HEK293 (cell line): ENCODE measurements at regions not wholly inside any gene's neighbourhood (a gene's known extent, or its start where the extent isn't known, plus 50 kb on each side); places are given as distances from the start of the nearest gene placed in this dataset.

Experiments
- CTCF ChIA-PET: fragments of 350-600 bp; formaldehyde crosslinking; extraction: SDS; loops from one replicate; lab custom pipeline; 2021; ENCODE audit warnings: antibody characterized with exemption; lab: Yijun Ruan, JAX
- POLR2A ChIA-PET: fragments of 300-600 bp; formaldehyde crosslinking; extraction: SDS; loops from one replicate; lab custom pipeline; 2020; ENCODE audit warnings: antibody characterized with exemption, inconsistent platforms; lab: Yijun Ruan, JAX
- H3K27ac ChIP-seq: fragments of 200-500 bp; sonication (Bioruptor generic); 2 replicates; pipeline ENCODE4 v1.5.1; 2014; ENCODE audit warnings: low read depth, low read length, control low read depth, inconsistent platforms; ENCODE audit errors: extremely low read depth
- H3K36me3 ChIP-seq, 2 experiments: fragments of 200-500 bp in 1 of 2; sonication (Bioruptor generic) in 1 of 2; 1 replicate in 1 of 2; 2 replicates in 1 of 2; pipeline ENCODE4 v1.5.1; 2014 to 2017; ENCODE audit warnings: inconsistent platforms in 2 of 2, low read length in 2 of 2; ENCODE audit not compliant: control insufficient read depth in 2 of 2, insufficient read depth in 1 of 2
- H3K4me1 ChIP-seq: fragments of 200-500 bp; sonication (Bioruptor generic); 2 replicates; pipeline ENCODE4 v1.5.1; 2014; ENCODE audit warnings: mild to moderate bottlenecking, low read length, inconsistent platforms; ENCODE audit not compliant: control insufficient read depth, insufficient read depth
- H3K4me3 ChIP-seq: 2 replicates; pipeline ENCODE4 v1.5.1; 2011; ENCODE audit warnings: low read depth, mild to moderate bottlenecking, control low read depth, low read length, moderate library complexity
- H3K9me3 ChIP-seq: fragments of 200-500 bp; sonication (Bioruptor generic); 2 replicates; pipeline ENCODE4 v1.5.1; 2014; ENCODE audit warnings: low read depth, low read length, inconsistent platforms; ENCODE audit not compliant: control insufficient read depth, insufficient read depth
- GFI1B ChIP-seq: fragments of 450-650 bp; formaldehyde crosslinking; IDR thresholded peaks from 2 replicates; pipeline ENCODE4 v1.5.1; 2016; ENCODE audit warnings: missing biosample characterization, missing genetic modification characterization
- HIC1 ChIP-seq: fragments of 450-650 bp; formaldehyde crosslinking; IDR thresholded peaks from 2 replicates; pipeline ENCODE4 v1.5.1; 2016; ENCODE audit warnings: missing biosample characterization, missing genetic modification characterization
- KLF7 ChIP-seq: fragments of 450-650 bp; formaldehyde crosslinking; IDR thresholded peaks from 2 replicates; pipeline ENCODE4 v1.5.1; 2016; ENCODE audit warnings: missing biosample characterization, missing genetic modification characterization, borderline replicate concordance
- KLF8 ChIP-seq: fragments of 450-650 bp; formaldehyde crosslinking; IDR thresholded peaks from 2 replicates; pipeline ENCODE4 v1.5.1; 2016; ENCODE audit warnings: missing biosample characterization, missing genetic modification characterization
- MEIS1 ChIP-seq: sonication (generic); formaldehyde crosslinking; IDR thresholded peaks from 2 replicates; pipeline ENCODE4 v1.8.1; 2022; ENCODE audit warnings: missing genetic modification reagents, mild to moderate bottlenecking, borderline replicate concordance
- RBAK ChIP-seq: fragments of 450-650 bp; formaldehyde crosslinking; IDR thresholded peaks from 2 replicates; pipeline ENCODE4 v1.5.1; 2016; ENCODE audit warnings: missing biosample characterization, missing genetic modification characterization
- SETDB1 ChIP-seq: IDR thresholded peaks from one replicate; pipeline ENCODE4 v1.6.1; 2017; ENCODE audit warnings: mild to moderate bottlenecking, low read length, moderate library complexity, mixed read lengths; ENCODE audit not compliant: insufficient read length
- TRIM28 ChIP-seq: IDR thresholded peaks from 2 replicates; pipeline ENCODE4 v1.6.1; 2011; ENCODE audit warnings: low read length, control low read depth, borderline replicate concordance
- ZEB2 ChIP-seq: fragments of 450-650 bp; formaldehyde crosslinking; IDR thresholded peaks from 2 replicates; pipeline ENCODE4 v1.5.1; 2016; ENCODE audit warnings: missing biosample characterization, missing genetic modification characterization
- ZFP3 ChIP-seq: fragments of 450-650 bp; formaldehyde crosslinking; IDR thresholded peaks from 2 replicates; pipeline ENCODE4 v1.5.1; 2016; ENCODE audit warnings: low read depth, missing biosample characterization, missing genetic modification characterization
- ZNF112 ChIP-seq: fragments of 450-650 bp; formaldehyde crosslinking; IDR thresholded peaks from 2 replicates; pipeline ENCODE4 v1.5.0; 2017; ENCODE audit warnings: missing biosample characterization, missing genetic modification characterization
- ZNF121 ChIP-seq: fragments of 450-650 bp; formaldehyde crosslinking; IDR thresholded peaks from 2 replicates; pipeline ENCODE4 v1.5.1; 2016; ENCODE audit warnings: missing biosample characterization, missing genetic modification characterization
- ZNF16 ChIP-seq: fragments of 450-650 bp; formaldehyde crosslinking; IDR thresholded peaks from 2 replicates; pipeline ENCODE4 v1.5.1; 2016; ENCODE audit warnings: low read depth, missing biosample characterization, missing genetic modification characterization
- ZNF221 ChIP-seq: fragments of 450-650 bp; formaldehyde crosslinking; IDR thresholded peaks from 2 replicates; pipeline ENCODE4 v1.5.1; 2017; ENCODE audit warnings: missing biosample characterization, missing genetic modification characterization, borderline replicate concordance
- ZNF391 ChIP-seq: fragments of 450-650 bp; formaldehyde crosslinking; IDR thresholded peaks from 2 replicates; pipeline ENCODE4 v1.5.1; 2016; ENCODE audit warnings: low read depth, missing biosample characterization, missing genetic modification characterization, borderline replicate concordance
- ZNF423 ChIP-seq: fragments of 450-650 bp; formaldehyde crosslinking; IDR thresholded peaks from 2 replicates; pipeline ENCODE4 v1.5.1; 2016; ENCODE audit warnings: missing biosample characterization, missing genetic modification characterization
- ZNF530 ChIP-seq: fragments of 450-650 bp; formaldehyde crosslinking; IDR thresholded peaks from 2 replicates; pipeline ENCODE4 v1.5.1; 2016; ENCODE audit warnings: low read depth, missing biosample characterization, missing genetic modification characterization
- ZNF561 ChIP-seq: fragments of 450-650 bp; IDR thresholded peaks from 2 replicates; pipeline ENCODE4 v1.5.1; 2018; ENCODE audit warnings: missing biosample characterization, missing genetic modification characterization, borderline replicate concordance
- ZNF600 ChIP-seq: fragments of 450-650 bp; formaldehyde crosslinking; IDR thresholded peaks from 2 replicates; pipeline ENCODE4 v1.5.1; 2016; ENCODE audit warnings: missing biosample characterization, missing genetic modification characterization
- ZNF626 ChIP-seq: fragments of 450-650 bp; sonication (Bioruptor Pico); formaldehyde crosslinking; IDR thresholded peaks from 2 replicates; pipeline ENCODE4 v1.5.1; 2018; ENCODE audit warnings: missing biosample characterization, missing genetic modification characterization, inconsistent platforms
- ZNF639 ChIP-seq: fragments of 450-650 bp; formaldehyde crosslinking; IDR thresholded peaks from 2 replicates; pipeline ENCODE4 v1.5.1; 2016; ENCODE audit warnings: missing biosample characterization, missing genetic modification characterization
- ZNF664 ChIP-seq: fragments of 450-650 bp; formaldehyde crosslinking; IDR thresholded peaks from 2 replicates; pipeline ENCODE4 v1.5.1; 2016; ENCODE audit warnings: missing biosample characterization, missing genetic modification characterization
- ZXDB ChIP-seq: fragments of 450-650 bp; formaldehyde crosslinking; IDR thresholded peaks from 2 replicates; pipeline ENCODE4 v1.5.1; 2016; ENCODE audit warnings: missing biosample characterization, missing genetic modification characterization
- TF ChIP-seq, protein P1 (sequence below): fragments of 450-650 bp; formaldehyde crosslinking; IDR thresholded peaks from 2 replicates; pipeline ENCODE4 v1.5.1; 2016; ENCODE audit warnings: missing biosample characterization, missing genetic modification characterization
- TF ChIP-seq, protein P2 (sequence below): fragments of 450-650 bp; formaldehyde crosslinking; IDR thresholded peaks from 2 replicates; pipeline ENCODE4 v1.5.1; 2016; ENCODE audit warnings: missing biosample characterization, missing genetic modification characterization
- TF ChIP-seq, protein P3 (sequence below): fragments of 450-650 bp; formaldehyde crosslinking; IDR thresholded peaks from 2 replicates; pipeline ENCODE4 v1.5.1; 2016; ENCODE audit warnings: missing biosample characterization, missing genetic modification characterization

DNA sequence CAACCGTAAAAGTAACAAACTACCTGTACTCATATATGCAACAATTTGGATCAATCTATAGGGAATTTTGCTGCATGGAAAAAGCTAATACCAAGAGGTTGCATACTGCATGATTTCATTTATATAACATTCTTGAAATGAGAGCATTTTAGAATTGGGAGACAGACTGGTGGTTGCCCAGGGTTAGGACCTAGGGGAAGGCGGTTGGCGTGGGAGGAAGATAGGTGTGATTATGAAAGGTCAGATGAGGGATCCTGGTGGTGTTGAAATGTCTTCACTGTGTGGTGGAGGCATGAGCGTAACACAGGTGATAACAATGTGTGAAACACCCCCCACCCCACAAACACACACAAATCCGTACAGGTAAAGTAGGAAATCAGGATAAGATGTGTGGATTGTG lies 176.6 kb upstream of the ZBED5 start:
- ChIA-PET CTCF (interaction anchor here (0.6 to 6.0 kb wide), 4 partner anchors 101 to 1254 kb away, joined by 3 to 55 read pairs (median 4); no protein-coding TSS in a partner anchor), POLR2A (no interaction called here)
- Histone ChIP-seq H3K4me1 (no peaks in the 10 kb centered on the region), H3K4me3 (no peak overlapping the region), H3K27ac (no peak overlapping the region), H3K36me3 (no peaks in the 10 kb centered on the region), H3K9me3 (no peaks in the 10 kb centered on the region)
- TF ChIP-seq, protein P1, sequence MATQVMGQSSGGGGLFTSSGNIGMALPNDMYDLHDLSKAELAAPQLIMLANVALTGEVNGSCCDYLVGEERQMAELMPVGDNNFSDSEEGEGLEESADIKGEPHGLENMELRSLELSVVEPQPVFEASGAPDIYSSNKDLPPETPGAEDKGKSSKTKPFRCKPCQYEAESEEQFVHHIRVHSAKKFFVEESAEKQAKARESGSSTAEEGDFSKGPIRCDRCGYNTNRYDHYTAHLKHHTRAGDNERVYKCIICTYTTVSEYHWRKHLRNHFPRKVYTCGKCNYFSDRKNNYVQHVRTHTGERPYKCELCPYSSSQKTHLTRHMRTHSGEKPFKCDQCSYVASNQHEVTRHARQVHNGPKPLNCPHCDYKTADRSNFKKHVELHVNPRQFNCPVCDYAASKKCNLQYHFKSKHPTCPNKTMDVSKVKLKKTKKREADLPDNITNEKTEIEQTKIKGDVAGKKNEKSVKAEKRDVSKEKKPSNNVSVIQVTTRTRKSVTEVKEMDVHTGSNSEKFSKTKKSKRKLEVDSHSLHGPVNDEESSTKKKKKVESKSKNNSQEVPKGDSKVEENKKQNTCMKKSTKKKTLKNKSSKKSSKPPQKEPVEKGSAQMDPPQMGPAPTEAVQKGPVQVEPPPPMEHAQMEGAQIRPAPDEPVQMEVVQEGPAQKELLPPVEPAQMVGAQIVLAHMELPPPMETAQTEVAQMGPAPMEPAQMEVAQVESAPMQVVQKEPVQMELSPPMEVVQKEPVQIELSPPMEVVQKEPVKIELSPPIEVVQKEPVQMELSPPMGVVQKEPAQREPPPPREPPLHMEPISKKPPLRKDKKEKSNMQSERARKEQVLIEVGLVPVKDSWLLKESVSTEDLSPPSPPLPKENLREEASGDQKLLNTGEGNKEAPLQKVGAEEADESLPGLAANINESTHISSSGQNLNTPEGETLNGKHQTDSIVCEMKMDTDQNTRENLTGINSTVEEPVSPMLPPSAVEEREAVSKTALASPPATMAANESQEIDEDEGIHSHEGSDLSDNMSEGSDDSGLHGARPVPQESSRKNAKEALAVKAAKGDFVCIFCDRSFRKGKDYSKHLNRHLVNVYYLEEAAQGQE (tag by site-specific recombination): no peak
- no peak for TF ChIP-seq MEIS1 (CRISPR knock-in tag)
- no peak for TF ChIP-seq ZNF423 (tag by site-specific recombination)
- no peak for TF ChIP-seq GFI1B (tag by site-specific recombination)
- TF ChIP-seq ZFP3 (tag by site-specific recombination): no peak
- TF ChIP-seq ZNF600 (tag by site-specific recombination): no peak
- no peak for TF ChIP-seq ZNF626 (tag by site-specific recombination)
- no peak for TF ChIP-seq KLF8
- TF ChIP-seq ZXDB: no peak
- no peak for TF ChIP-seq ZNF121
- TF ChIP-seq ZNF530 (tag by site-specific recombination): no peak
- TF ChIP-seq ZNF391: no peak

DNA sequence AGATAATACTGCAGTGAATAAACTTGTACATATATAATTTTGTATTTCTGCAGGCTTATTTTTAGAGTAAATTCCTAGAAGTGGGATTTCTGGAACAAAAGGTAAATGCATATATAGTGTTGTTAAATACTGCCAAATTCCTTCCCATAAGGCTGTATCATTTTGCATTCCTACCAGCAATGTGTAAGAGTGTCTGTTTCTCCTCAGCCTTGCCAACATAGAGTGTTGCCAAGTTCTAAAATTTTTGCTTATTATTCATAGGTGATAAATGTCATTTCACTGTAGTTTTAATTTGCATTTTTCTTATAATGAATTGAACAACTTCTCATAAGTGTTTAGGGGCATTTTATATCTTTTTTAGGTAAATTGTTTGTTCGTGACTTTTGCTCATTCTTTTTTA lies 174.2 kb upstream of the ZBED5 start:
- Histone ChIP-seq H3K4me3 (no peak overlapping the region), H3K36me3 (no peaks in the 10 kb centered on the region), H3K9me3 (no peaks in the 10 kb centered on the region), H3K27ac (no peak overlapping the region), H3K4me1 (no peaks in the 10 kb centered on the region)
- CTCF ChIA-PET: no interaction called here
- TF ChIP-seq, protein P2, sequence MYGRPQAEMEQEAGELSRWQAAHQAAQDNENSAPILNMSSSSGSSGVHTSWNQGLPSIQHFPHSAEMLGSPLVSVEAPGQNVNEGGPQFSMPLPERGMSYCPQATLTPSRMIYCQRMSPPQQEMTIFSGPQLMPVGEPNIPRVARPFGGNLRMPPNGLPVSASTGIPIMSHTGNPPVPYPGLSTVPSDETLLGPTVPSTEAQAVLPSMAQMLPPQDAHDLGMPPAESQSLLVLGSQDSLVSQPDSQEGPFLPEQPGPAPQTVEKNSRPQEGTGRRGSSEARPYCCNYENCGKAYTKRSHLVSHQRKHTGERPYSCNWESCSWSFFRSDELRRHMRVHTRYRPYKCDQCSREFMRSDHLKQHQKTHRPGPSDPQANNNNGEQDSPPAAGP (tag by site-specific recombination): no peak
- TF ChIP-seq ZNF16 (tag by site-specific recombination) (no peak), RBAK (tag by site-specific recombination) (no peak), ZNF664 (tag by site-specific recombination) (no peak), ZNF221 (tag by site-specific recombination) (no peak), ZNF112 (tag by site-specific recombination) (no peak), SETDB1 (no peak)
- TF ChIP-seq, protein P3, sequence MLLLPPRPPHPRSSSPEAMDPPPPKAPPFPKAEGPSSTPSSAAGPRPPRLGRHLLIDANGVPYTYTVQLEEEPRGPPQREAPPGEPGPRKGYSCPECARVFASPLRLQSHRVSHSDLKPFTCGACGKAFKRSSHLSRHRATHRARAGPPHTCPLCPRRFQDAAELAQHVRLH: no peak
- POLR2A ChIA-PET: no interaction called here

DNA sequence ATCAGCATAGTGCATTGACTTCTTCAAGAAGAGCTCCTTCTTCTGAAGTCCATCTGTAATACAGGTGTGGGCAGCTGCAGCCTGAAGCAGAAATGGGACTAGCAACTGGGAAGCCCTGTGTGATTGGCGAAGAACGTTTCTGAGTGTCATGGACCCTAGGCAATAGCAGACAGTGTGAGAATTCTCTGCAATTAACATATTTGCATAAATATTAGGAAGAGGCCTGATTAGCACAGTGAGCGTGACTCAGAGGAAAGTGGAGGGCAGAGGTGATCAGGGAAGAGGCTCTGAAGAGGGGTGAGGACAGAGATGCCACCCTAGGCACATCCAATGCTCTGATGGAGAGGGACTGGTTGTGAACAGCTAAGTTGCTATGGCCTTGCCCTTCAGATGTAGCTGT lies 171.2 kb upstream of the ZBED5 start:
- POLR2A ChIA-PET: interaction anchor here (1.6 kb wide), 1 partner anchor 95 kb away, joined by 4 read pairs; no protein-coding TSS in a partner anchor
- CTCF ChIA-PET: interaction anchor here (0.6 to 10.2 kb wide), 30 partner anchors 9 to 762 kb away, joined by 3 to 150 read pairs (median 5); no protein-coding TSS in a partner anchor
- H3K4me1 ChIP-seq: no peaks in the 10 kb centered on the region
- H3K4me3 ChIP-seq: no peak overlapping the region
- H3K9me3 ChIP-seq: no peaks in the 10 kb centered on the region
- no peak overlapping the region for H3K27ac ChIP-seq
- H3K36me3 ChIP-seq: no peaks in the 10 kb centered on the region
- TF ChIP-seq TRIM28 (no peak), ZNF221 (tag by site-specific recombination) (no peak), ZNF561 (no peak), ZEB2 (tag by site-specific recombination) (no peak), ZNF639 (tag by site-specific recombination) (no peak), HIC1 (tag by site-specific recombination) (no peak), KLF7 (no peak)
